ENCODE measurements at regions not wholly inside any gene's neighbourhood (a gene's known extent, or its start where the extent isn't known, plus 50 kb on each side); places are given as distances from the start of the nearest gene placed in this dataset.

- FAIRE-seq (no peak), DNase-seq (ENCODE audit: insufficient read length, low spot score) (peak; percentile 70)
Observed at GRCh38 chr3:124584552-124585391, 145.5 kb upstream of the UMPS start.

- DNase-seq (ENCODE audit: insufficient read length, low spot score) (no peak), FAIRE-seq (no peak)
Observed at GRCh38 chr3:124586126-124587052, 143.9 kb upstream of the UMPS start.

GRCh38 chr3:124587053-124587408 is 143.2 kb upstream of the UMPS start:
- no peak for DNase-seq (ENCODE audit: insufficient read length, low spot score)
- no peak for FAIRE-seq

- FAIRE-seq (no peak), DNase-seq (ENCODE audit: insufficient read length, low spot score) (no peak)
Observed at GRCh38 chr3:124588036-124588435, 142.2 kb upstream of the UMPS start.

GRCh38 chr3:124588794-124589193 is 141.5 kb upstream of the UMPS start:
- DNase-seq (ENCODE audit: insufficient read length, low spot score) (no peak), FAIRE-seq (no peak)

GRCh38 chr3:124591699-124592098 is 138.6 kb upstream of the UMPS start:
- no peak for FAIRE-seq

GRCh38 chr3:124592658-124593441 is 137.4 kb upstream of the UMPS start:
- FAIRE-seq (no peak), DNase-seq (ENCODE audit: insufficient read length, low spot score) (no peak)

More at GRCh38 chr3:124591699-124592098, 138.6 kb upstream of the UMPS start:
- DNase-seq (ENCODE audit: insufficient read length, low spot score), result no peak

GRCh38 chr3:124593442-124593829 is 136.8 kb upstream of the UMPS start:
- no peak for FAIRE-seq
- DNase-seq (ENCODE audit: insufficient read length, low spot score), result no peak

- DNase-seq (ENCODE audit: insufficient read length, low spot score) (no peak), FAIRE-seq (no peak)
Observed at GRCh38 chr3:124594581-124594980, 135.7 kb upstream of the UMPS start.

- FAIRE-seq (no peak), DNase-seq (ENCODE audit: insufficient read length, low spot score) (no peak)
Observed at GRCh38 chr3:124597273-124597672, 133.0 kb upstream of the UMPS start.

GRCh38 chr3:124597979-124598378 is 132.3 kb upstream of the UMPS start:
- no peak for DNase-seq (ENCODE audit: insufficient read length, low spot score)
- no peak for FAIRE-seq

GRCh38 chr3:124599147-124599765 is 131.0 kb upstream of the UMPS start:
- no peak for FAIRE-seq
- DNase-seq (ENCODE audit: insufficient read length, low spot score), result no peak

- FAIRE-seq, result no peak
- DNase-seq (ENCODE audit: insufficient read length, low spot score), result no peak
Observed at GRCh38 chr3:124599779-124600693, 130.2 kb upstream of the UMPS start.

- FAIRE-seq (no peak), DNase-seq (ENCODE audit: insufficient read length, low spot score) (no peak)
Observed at GRCh38 chr3:124600765-124601164, 129.5 kb upstream of the UMPS start.

GRCh38 chr3:124601190-124601589 is 129.1 kb upstream of the UMPS start:
- DNase-seq (ENCODE audit: insufficient read length, low spot score), result no peak
- FAIRE-seq, result no peak

- no peak for DNase-seq (ENCODE audit: insufficient read length, low spot score)
- FAIRE-seq, result no peak
Observed at GRCh38 chr3:124602980-124603627, 127.1 kb upstream of the UMPS start.

- FAIRE-seq, result no peak
- DNase-seq (ENCODE audit: insufficient read length, low spot score), result no peak
Observed at GRCh38 chr3:124605781-124606579, 124.3 kb upstream of the UMPS start.

GRCh38 chr3:124607163-124607562 is 123.1 kb upstream of the UMPS start:
- no peak for FAIRE-seq
- DNase-seq (ENCODE audit: insufficient read length, low spot score), result no peak
